RWPE1 (cell line): ENCODE measurements at regions not wholly inside any gene's neighbourhood (a gene's known extent, or its start where the extent isn't known, plus 50 kb on each side); places are given as distances from the start of the nearest gene placed in this dataset.

ENCODE experiments used
- CTCF ChIA-PET: fragments of 350-600 bp; sonication (Branson Sonifier 250); formaldehyde crosslinking; extraction: SDS; loops from one replicate; lab custom pipeline; 2021; lab: Yijun Ruan, JAX
- POLR2A ChIA-PET: fragments of 400-600 bp; formaldehyde crosslinking; extraction: SDS; loops from one replicate; lab custom pipeline; 2020; ENCODE audit warnings: antibody characterized with exemption; ENCODE audit not compliant: low non-redundant PET; lab: Yijun Ruan, JAX
- DNase-seq: peaks from one replicate; pipeline ENCODE4 v3.0.0; 2012; ENCODE audit warnings: low spot score
- H3K27ac ChIP-seq: fragments of 450-650 bp; 2 replicates; pipeline ENCODE4 v1.5.1; 2017
- TF ChIP-seq, protein P1 (sequence below): fragments of 450-650 bp; conservative IDR thresholded peaks from 2 replicates; pipeline ENCODE4 v1.5.1; 2017; ENCODE audit warnings: low read depth, mild to moderate bottlenecking

GRCh38 chr20:22446613-22447446, 137.5 kb downstream of the FOXA2 start:
- ChIA-PET POLR2A (no interaction called here), CTCF (no interaction called here)
- TF ChIP-seq, protein P1, sequence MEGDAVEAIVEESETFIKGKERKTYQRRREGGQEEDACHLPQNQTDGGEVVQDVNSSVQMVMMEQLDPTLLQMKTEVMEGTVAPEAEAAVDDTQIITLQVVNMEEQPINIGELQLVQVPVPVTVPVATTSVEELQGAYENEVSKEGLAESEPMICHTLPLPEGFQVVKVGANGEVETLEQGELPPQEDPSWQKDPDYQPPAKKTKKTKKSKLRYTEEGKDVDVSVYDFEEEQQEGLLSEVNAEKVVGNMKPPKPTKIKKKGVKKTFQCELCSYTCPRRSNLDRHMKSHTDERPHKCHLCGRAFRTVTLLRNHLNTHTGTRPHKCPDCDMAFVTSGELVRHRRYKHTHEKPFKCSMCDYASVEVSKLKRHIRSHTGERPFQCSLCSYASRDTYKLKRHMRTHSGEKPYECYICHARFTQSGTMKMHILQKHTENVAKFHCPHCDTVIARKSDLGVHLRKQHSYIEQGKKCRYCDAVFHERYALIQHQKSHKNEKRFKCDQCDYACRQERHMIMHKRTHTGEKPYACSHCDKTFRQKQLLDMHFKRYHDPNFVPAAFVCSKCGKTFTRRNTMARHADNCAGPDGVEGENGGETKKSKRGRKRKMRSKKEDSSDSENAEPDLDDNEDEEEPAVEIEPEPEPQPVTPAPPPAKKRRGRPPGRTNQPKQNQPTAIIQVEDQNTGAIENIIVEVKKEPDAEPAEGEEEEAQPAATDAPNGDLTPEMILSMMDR, result no peak
- H3K27ac ChIP-seq, result no peak overlapping the region
- DNase-seq, result peak; percentile 48

- ChIA-PET CTCF (no interaction called here), POLR2A (no interaction called here)
- TF ChIP-seq, protein P1, result no peak
- no peak overlapping the region for H3K27ac ChIP-seq
- no peak for DNase-seq
Measured at GRCh38 chr20:22442318-22442717, 142.1 kb downstream of the FOXA2 start.

DNA sequence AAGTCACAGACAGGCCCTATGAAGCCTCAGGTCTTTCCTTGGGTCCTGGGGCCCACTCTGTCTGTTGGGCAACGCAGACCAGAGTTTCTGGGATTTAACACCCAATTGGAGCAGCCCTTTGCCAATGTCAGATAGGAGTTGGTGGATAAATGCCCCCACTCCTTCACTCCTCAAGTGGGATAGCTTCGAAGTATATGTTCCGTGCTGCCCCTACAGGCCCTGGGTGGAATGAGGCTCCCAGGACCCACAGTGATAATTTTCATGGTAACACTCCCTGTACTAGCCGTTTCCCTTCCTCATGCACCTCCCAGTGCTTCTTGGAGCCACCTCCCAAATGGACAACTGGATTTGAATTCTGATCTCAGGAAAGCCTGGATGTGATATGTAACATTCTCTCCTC, 145.4 kb downstream of the FOXA2 start:
- ChIA-PET CTCF (interaction anchor here (0.8 to 1.0 kb wide), 2 partner anchors 13 to 24 kb away, joined by 3 read pairs; no protein-coding TSS in a partner anchor), POLR2A (no interaction called here)
- no peak for DNase-seq
- TF ChIP-seq, protein P1, result no peak; the same call in 1 of the 2 replicates
- no peak overlapping the region for H3K27ac ChIP-seq

GRCh38 chr20:22438346-22438745, 146.0 kb downstream of the FOXA2 start:
- CTCF ChIA-PET, result interaction anchor here (0.8 to 1.0 kb wide), 2 partner anchors 14 to 25 kb away, joined by 3 read pairs; no protein-coding TSS in a partner anchor
- TF ChIP-seq, protein P1, result no peak
- POLR2A ChIA-PET, result no interaction called here
- no peak for DNase-seq
- no peak overlapping the region for H3K27ac ChIP-seq

DNA sequence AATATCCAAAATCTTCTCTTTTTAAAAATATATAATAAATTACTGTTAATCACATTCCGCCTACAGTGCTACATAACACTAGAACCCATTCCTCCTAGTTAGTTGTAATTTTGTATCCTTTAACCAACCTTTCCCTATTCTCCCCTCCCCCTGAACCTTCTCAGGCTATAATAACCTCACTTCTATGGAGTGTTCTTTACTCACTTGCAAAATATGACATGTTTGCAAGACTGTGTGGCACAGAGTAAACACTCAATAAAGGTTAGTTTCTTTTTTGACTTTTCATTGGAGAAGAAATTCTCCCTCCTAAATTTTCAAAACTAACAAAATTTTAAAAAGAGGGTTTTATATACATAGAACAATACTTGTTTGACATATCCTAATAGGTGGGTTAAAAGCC, 147.0 kb downstream of the FOXA2 start:
- POLR2A ChIA-PET, result no interaction called here
- H3K27ac ChIP-seq, result no peak overlapping the region
- CTCF ChIA-PET, result no interaction called here
- TF ChIP-seq, protein P1, result no peak
- no peak for DNase-seq

- DNase-seq, result no peak
- ChIA-PET POLR2A (no interaction called here), CTCF (interaction anchor here (0.6 kb wide), 1 partner anchor 711 kb away, joined by 3 read pairs; no protein-coding TSS in a partner anchor)
- no peak overlapping the region for H3K27ac ChIP-seq
- TF ChIP-seq, protein P1, result no peak
Measured at GRCh38 chr20:22431419-22431818, 153.0 kb downstream of the FOXA2 start.
